ENCODE measurements at regions not wholly inside any gene's neighbourhood (a gene's known extent, or its start where the extent isn't known, plus 50 kb on each side); places are given as distances from the start of the nearest gene placed in this dataset.

DNA sequence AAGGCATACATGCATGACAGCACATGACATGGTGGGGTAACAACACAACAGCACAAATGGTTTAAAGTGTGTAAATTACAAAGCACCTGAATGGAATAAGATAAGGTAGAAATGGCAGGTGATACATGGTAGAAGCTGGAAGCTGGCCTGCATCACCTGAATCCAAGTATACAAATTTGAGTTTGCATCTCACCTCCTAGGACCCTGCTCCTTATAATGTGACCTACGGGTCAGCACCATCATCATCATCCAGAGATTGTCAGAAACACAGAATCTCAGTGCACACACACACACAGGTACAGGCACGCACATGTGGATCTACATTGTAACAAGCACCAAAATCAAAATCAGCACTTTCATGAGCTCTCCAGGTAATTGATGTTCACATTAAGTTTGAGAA, 1048.2 kb upstream of the AUTS2 start:
- TF ChIP-seq, protein P1, sequence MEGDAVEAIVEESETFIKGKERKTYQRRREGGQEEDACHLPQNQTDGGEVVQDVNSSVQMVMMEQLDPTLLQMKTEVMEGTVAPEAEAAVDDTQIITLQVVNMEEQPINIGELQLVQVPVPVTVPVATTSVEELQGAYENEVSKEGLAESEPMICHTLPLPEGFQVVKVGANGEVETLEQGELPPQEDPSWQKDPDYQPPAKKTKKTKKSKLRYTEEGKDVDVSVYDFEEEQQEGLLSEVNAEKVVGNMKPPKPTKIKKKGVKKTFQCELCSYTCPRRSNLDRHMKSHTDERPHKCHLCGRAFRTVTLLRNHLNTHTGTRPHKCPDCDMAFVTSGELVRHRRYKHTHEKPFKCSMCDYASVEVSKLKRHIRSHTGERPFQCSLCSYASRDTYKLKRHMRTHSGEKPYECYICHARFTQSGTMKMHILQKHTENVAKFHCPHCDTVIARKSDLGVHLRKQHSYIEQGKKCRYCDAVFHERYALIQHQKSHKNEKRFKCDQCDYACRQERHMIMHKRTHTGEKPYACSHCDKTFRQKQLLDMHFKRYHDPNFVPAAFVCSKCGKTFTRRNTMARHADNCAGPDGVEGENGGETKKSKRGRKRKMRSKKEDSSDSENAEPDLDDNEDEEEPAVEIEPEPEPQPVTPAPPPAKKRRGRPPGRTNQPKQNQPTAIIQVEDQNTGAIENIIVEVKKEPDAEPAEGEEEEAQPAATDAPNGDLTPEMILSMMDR (conservative IDR thresholded peaks at IDR 0.05 in 1 of 2, IDR thresholded peaks at IDR 0.05 in 1 of 2; ENCODE audit: low read depth in 1 of 2, low read length in 2 of 2), result no peak
- TF ChIP-seq EZH2 (IDR thresholded peaks at IDR 0.05; ENCODE audit: low read length, missing control alignments), result no peak

Measured in fibroblast of lung (primary cell).